Muscle of leg (tissue), 3 donors: ENCODE measurements at regions not wholly inside any gene's neighbourhood (a gene's known extent, or its start where the extent isn't known, plus 50 kb on each side); places are given as distances from the start of the nearest gene placed in this dataset.
"Not testable (repeated sequence)": the region's sequence is repeated elsewhere in the genome, so short reads cannot be mapped to it uniquely, and the experiment has no call there.

ENCODE experiments used
- DNase-seq: peaks from one replicate; pipeline ENCODE4 v3.0.0; 2013
- H3K27ac ChIP-seq: one replicate; pipeline ENCODE4 v1.5.1; 2013; ENCODE audit warnings: mild to moderate bottlenecking, low read length, control low read depth
- H3K27me3 ChIP-seq: one replicate; pipeline ENCODE4 v1.6.1; 2013; ENCODE audit warnings: low read length; ENCODE audit not compliant: control insufficient read depth, insufficient read depth
- H3K36me3 ChIP-seq: one replicate; pipeline ENCODE4 v1.6.1; 2013; ENCODE audit warnings: low read length; ENCODE audit not compliant: control insufficient read depth, insufficient read depth
- H3K4me1 ChIP-seq: one replicate; pipeline ENCODE4 v1.6.1; 2013; ENCODE audit warnings: low read length; ENCODE audit not compliant: control insufficient read depth, insufficient read depth
- H3K4me3 ChIP-seq: one replicate; pipeline ENCODE4 v1.5.1; 2013; ENCODE audit warnings: low read length, control low read depth
- H3K9me3 ChIP-seq: replicated peaks from 2 replicates; pipeline ENCODE4 v1.6.1; 2013; ENCODE audit warnings: low read depth, low read length; ENCODE audit not compliant: control insufficient read depth
- WGBS: methylation state at CpG from one replicate; pipeline ENCODE4 v1.1.5; 2013; ENCODE audit warnings: missing lambda C conversion rate; ENCODE audit not compliant: insufficient coverage; 5-methylcytosine and 5-hydroxymethylcytosine counted together

- not testable (repeated sequence) for H3K4me1 ChIP-seq, H3K27ac ChIP-seq, H3K4me3 ChIP-seq, H3K27me3 ChIP-seq, H3K36me3 ChIP-seq, H3K9me3 ChIP-seq, DNase-seq
- 78% methylated on average over 6 of the region's 12 CpGs for WGBS
Observed at GRCh38 chr16:88164196-88165039, 213.2 kb downstream of the BANP start.

GRCh38 chr16:88165040-88165544 is 213.9 kb downstream of the BANP start:
- H3K27ac ChIP-seq, H3K9me3 ChIP-seq, DNase-seq, H3K27me3 ChIP-seq, H3K4me1 ChIP-seq, H3K36me3 ChIP-seq, H3K4me3 ChIP-seq: not testable (repeated sequence)
- WGBS, result 88% methylated on average over 8 of the region's 9 CpGs

GRCh38 chr16:88165683-88166082 is 214.4 kb downstream of the BANP start:
- H3K4me3 ChIP-seq, DNase-seq, H3K4me1 ChIP-seq, H3K36me3 ChIP-seq, H3K9me3 ChIP-seq, H3K27me3 ChIP-seq, H3K27ac ChIP-seq: not testable (repeated sequence)
- WGBS, result 82% methylated on average over 2 of the region's 15 CpGs

GRCh38 chr16:88166209-88166773 is 215.1 kb downstream of the BANP start:
- DNase-seq, H3K36me3 ChIP-seq, H3K27me3 ChIP-seq, H3K4me1 ChIP-seq, H3K9me3 ChIP-seq, H3K4me3 ChIP-seq, H3K27ac ChIP-seq: not testable (repeated sequence)
- WGBS, result 48% methylated on average over 3 of the region's 16 CpGs

GRCh38 chr16:88167798-88168556 is 214.8 kb upstream of the ZNF469 start:
- not testable (repeated sequence) for H3K27ac ChIP-seq, H3K27me3 ChIP-seq, H3K4me1 ChIP-seq, H3K36me3 ChIP-seq, H3K4me3 ChIP-seq, H3K9me3 ChIP-seq, DNase-seq
- 34% methylated on average over 11 of the region's 22 CpGs for WGBS

GRCh38 chr16:88168557-88168949 is 214.2 kb upstream of the ZNF469 start:
- H3K27ac ChIP-seq, H3K9me3 ChIP-seq, H3K27me3 ChIP-seq, H3K36me3 ChIP-seq, DNase-seq, H3K4me3 ChIP-seq, H3K4me1 ChIP-seq: not testable (repeated sequence)
- 0% methylated on average over 1 of the region's 6 CpGs for WGBS

GRCh38 chr16:88169136-88169830 is 213.5 kb upstream of the ZNF469 start:
- not testable (repeated sequence) for H3K27me3 ChIP-seq, H3K4me3 ChIP-seq, H3K36me3 ChIP-seq, DNase-seq, H3K9me3 ChIP-seq, H3K27ac ChIP-seq, H3K4me1 ChIP-seq
- 88% methylated on average over 24 of the region's 26 CpGs for WGBS

- DNase-seq, H3K27me3 ChIP-seq, H3K4me3 ChIP-seq, H3K27ac ChIP-seq, H3K4me1 ChIP-seq, H3K9me3 ChIP-seq, H3K36me3 ChIP-seq: not testable (repeated sequence)
- WGBS, result 92% methylated on average over 2 of the region's 8 CpGs
Observed at GRCh38 chr16:88169831-88170165, 213.0 kb upstream of the ZNF469 start.

- H3K36me3 ChIP-seq, result no peaks in the 10 kb centered on the region
- no peak overlapping the region for H3K27ac ChIP-seq
- H3K9me3 ChIP-seq, result no peaks in the 10 kb centered on the region
- 80% methylated on average over 8 of the region's 17 CpGs for WGBS
- H3K4me1 ChIP-seq, result peaks cover 5% of the 10 kb centered on the region
- H3K4me3 ChIP-seq, result no peak overlapping the region
- no peak for DNase-seq
- no peaks in the 10 kb centered on the region for H3K27me3 ChIP-seq
Observed at GRCh38 chr16:88170528-88170991, 212.2 kb upstream of the ZNF469 start.

- not testable (repeated sequence) for H3K27ac ChIP-seq, H3K27me3 ChIP-seq, H3K9me3 ChIP-seq, H3K36me3 ChIP-seq, DNase-seq, H3K4me3 ChIP-seq, H3K4me1 ChIP-seq
- WGBS, result 100% methylated on average over 1 of the region's 1 CpG
Observed at GRCh38 chr16:88171126-88171525, 211.6 kb upstream of the ZNF469 start.
